ENCODE measurements at regions not wholly inside any gene's neighbourhood (a gene's known extent, or its start where the extent isn't known, plus 50 kb on each side); places are given as distances from the start of the nearest gene placed in this dataset.
A peak's percentile ranks its signal among the peaks of the same experiment; 100 is the strongest.

GRCh38 chr2:100627330-100628300, 64.8 kb downstream of the PDCL3 start:
- DNase-seq (ENCODE audit: low read depth in 2 of 3, low spot score in 2 of 3), result no peak

GRCh38 chr2:100628506-100628905, 65.7 kb downstream of the PDCL3 start:
- no peak for DNase-seq (ENCODE audit: low read depth in 2 of 3, low spot score in 2 of 3)

GRCh38 chr2:100629309-100629708, 66.5 kb downstream of the PDCL3 start:
- no peak for DNase-seq (ENCODE audit: low read depth in 2 of 3, low spot score in 2 of 3)

- peak in 1 of 3 donors; percentile 15 for DNase-seq (ENCODE audit: low read depth in 2 of 3, low spot score in 2 of 3)
Measured at GRCh38 chr2:100630473-100630977, 67.7 kb downstream of the PDCL3 start.

DNA sequence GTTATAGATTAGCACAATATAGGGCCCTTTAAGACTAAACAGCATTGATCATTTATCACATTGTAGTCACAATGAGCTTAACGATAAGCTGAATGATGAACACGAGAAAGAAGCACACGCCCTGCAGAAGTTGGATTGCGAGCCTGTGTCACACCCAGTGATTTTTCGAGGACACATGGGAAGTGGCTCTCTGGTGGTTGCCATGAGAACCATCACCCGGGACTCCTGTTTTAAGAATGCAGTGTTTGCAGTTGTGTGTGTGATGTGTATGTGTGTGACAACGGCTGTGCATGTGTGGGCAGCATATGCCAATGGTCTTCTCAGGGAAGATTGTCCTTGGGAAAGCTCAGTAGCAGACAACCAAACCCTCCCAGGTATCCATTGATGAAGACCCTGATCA, 69.2 kb downstream of the PDCL3 start:
- no peak for DNase-seq (ENCODE audit: low read depth in 2 of 3, low spot score in 2 of 3)

DNA sequence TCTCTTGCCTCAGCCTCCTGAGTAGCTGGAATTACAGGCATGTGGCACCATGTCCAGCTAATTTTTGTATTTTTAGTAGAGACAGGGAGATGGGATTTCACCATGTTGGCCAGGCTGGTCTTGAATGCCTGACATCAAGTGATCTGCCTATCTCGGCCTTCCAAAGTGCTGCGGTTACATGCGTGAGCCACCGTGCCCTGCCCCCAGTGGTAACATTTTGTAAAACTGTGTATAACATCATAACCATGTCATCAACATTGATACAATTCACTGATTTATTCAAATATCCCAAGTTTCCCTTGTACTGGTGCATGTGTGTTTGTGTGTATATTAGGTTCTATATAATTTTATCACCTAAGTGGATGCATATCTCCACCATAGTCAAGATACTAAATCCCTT, 70.0 kb downstream of the PDCL3 start:
- DNase-seq (ENCODE audit: low read depth in 2 of 3, low spot score in 2 of 3), result no peak

GRCh38 chr2:100639588-100640390, 77.0 kb downstream of the PDCL3 start:
- no peak for DNase-seq (ENCODE audit: low read depth in 2 of 3, low spot score in 2 of 3)

- DNase-seq (ENCODE audit: low read depth in 2 of 3, low spot score in 2 of 3), result no peak
Measured at GRCh38 chr2:100640431-100641124, 77.8 kb downstream of the PDCL3 start.

- no peak for DNase-seq (ENCODE audit: low read depth in 2 of 3, low spot score in 2 of 3)
Measured at GRCh38 chr2:100641125-100641435, 78.3 kb downstream of the PDCL3 start.

- DNase-seq (ENCODE audit: low read depth in 2 of 3, low spot score in 2 of 3), result no peak
Measured at GRCh38 chr2:100642425-100642824, 79.6 kb downstream of the PDCL3 start.

DNA sequence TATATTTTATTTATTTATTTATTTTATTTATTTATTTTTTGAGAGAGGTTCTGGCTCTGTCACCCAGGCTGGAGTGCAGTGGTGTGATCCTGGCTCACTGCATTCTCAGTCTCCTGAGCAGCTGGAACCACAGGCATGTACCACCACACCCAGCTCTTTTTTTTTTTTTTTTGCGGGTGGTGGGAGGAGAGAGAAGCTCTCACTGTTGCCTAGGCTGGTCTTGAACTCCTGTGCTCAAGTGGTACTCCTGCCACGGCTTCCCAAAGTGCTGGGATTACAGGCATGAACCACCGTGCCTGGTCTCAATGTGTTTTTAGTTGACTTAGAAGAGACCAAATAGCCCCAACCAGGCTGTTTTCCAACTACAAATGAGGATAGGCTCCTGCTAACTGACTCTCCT, 80.7 kb downstream of the PDCL3 start:
- no peak for DNase-seq (ENCODE audit: low read depth in 2 of 3, low spot score in 2 of 3)

GRCh38 chr2:100643906-100644501, 81.2 kb downstream of the PDCL3 start:
- DNase-seq (ENCODE audit: low read depth in 2 of 3, low spot score in 2 of 3), result peak in 1 of 3 donors; percentile 34

DNA sequence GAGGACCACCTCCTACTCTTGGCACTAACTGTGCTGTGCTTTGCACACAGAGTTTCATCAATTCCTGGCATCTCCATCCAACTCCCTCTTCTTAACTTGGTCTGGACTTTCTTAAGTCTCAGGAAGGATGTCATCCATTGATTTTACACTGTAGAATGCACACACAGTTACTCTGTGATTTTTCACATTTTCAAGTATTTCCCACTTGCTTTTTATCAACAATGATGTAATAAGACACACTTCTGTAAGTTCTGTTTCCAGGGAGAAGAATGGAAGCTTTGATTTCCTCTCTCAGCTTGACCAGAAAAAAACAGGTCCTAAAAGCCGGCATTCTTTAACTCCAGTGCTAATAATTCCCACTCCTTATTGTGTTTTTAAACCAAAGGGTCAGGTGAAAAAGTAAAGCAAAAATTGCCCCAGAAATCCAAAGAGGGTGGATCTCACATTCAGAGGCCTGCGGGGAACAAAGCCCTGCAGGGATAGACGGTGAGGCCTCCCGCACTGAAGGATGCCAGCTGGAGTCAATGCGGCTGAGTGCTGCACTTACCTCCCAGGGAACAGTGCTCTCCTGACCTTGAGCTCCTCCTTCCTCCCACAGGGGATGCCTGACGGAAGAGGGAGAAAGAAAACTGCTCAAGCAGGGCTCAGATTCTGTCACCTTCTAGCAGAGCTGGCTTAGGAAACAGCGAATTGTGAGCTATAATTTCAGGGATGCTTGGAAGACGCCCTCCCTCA, 83.1 kb downstream of the PDCL3 start:
- no peak for DNase-seq (ENCODE audit: low read depth in 2 of 3, low spot score in 2 of 3)

GRCh38 chr2:100647709-100648108, 84.9 kb downstream of the PDCL3 start:
- no peak for DNase-seq (ENCODE audit: low read depth in 2 of 3, low spot score in 2 of 3)

- no peak for DNase-seq (ENCODE audit: low read depth in 2 of 3, low spot score in 2 of 3)
Measured at GRCh38 chr2:100650151-100650550, 87.4 kb downstream of the PDCL3 start.

GRCh38 chr2:100653449-100654035, 90.7 kb downstream of the PDCL3 start:
- no peak for DNase-seq (ENCODE audit: low read depth in 2 of 3, low spot score in 2 of 3)

DNA sequence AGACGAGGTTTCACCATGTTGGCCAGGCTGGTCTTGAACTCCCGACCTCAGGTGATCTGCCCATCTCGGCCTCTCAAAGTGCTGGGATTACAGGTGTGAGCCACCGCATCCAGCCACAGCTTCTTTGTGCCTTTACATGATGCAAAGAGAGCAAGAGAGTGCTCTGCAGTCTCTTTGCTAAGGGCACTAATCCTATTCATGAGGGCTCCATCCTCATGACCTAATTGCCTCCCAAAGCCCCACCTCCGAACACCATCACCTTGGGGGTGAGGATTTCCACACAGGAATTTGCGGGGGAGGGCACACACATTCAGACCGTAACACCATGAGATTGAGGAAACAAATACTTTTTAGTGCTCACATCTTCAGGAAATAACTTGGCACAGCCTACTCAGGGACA, 91.8 kb downstream of the PDCL3 start:
- no peak for DNase-seq (ENCODE audit: low read depth in 2 of 3, low spot score in 2 of 3)

GRCh38 chr2:100655446-100655845, 92.7 kb downstream of the PDCL3 start:
- DNase-seq (ENCODE audit: low read depth in 2 of 3, low spot score in 2 of 3), result no peak

DNA sequence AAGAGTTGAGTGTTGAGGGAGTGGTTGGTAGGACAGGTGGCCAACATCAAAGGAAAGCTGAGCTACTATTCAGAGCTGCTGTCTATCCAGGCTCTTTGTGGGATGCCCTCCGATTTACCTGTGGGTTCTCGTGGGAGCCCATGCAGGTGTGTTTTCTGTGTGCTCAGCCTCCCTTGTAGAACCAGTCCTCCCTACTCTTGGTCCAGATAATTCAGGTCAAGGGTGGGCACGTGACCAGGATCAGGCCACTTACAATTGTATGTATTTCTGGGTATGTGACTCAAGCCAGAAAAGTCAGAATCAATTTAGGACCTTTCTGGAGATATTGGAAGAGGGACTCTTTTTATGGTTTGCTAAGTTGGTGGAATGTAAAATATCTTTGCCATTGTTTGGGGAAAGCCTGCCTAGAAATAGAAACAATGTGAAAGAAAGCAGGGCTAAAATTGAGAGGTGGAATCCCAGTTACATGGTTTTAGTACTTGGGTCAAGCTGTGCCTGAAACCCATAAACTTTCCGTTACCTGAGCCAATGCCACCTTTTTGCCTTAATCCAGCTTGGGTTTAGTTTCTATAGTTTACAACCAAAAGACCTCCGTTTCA, 93.2 kb downstream of the PDCL3 start:
- DNase-seq (ENCODE audit: low read depth in 2 of 3, low spot score in 2 of 3), result no peak

Measured in hematopoietic multipotent progenitor cell (in vitro differentiated cells).